ENCODE measurements at regions not wholly inside any gene's neighbourhood (a gene's known extent, or its start where the extent isn't known, plus 50 kb on each side); places are given as distances from the start of the nearest gene placed in this dataset.
A peak's percentile ranks its signal among the peaks of the same experiment; 100 is the strongest.

- DNase-seq (ENCODE audit: low spot score) = no peak
Measured at GRCh38 chr21:34022627-34023335, 50.6 kb upstream of the MRPS6 start.

GRCh38 chr21:34021726-34022125 lies 51.7 kb upstream of the MRPS6 start:
- DNase-seq (ENCODE audit: low spot score) = no peak

GRCh38 chr21:34020983-34021553 lies 52.3 kb upstream of the MRPS6 start:
- DNase-seq (ENCODE audit: low spot score) = no peak

- no peak for DNase-seq (ENCODE audit: low spot score)
Measured at GRCh38 chr21:34020005-34020847, 53.2 kb upstream of the MRPS6 start.

- no peak for DNase-seq (ENCODE audit: low spot score)
Measured at GRCh38 chr21:34019402-34019801, 54.0 kb upstream of the MRPS6 start.

GRCh38 chr21:34018910-34019309 lies 54.5 kb upstream of the MRPS6 start:
- DNase-seq (ENCODE audit: low spot score) = no peak

- DNase-seq (ENCODE audit: low spot score) = no peak
Measured at GRCh38 chr21:34018185-34018584, 55.2 kb upstream of the MRPS6 start.

- no peak for DNase-seq (ENCODE audit: low spot score)
Measured at GRCh38 chr21:34017039-34017961, 56.1 kb upstream of the MRPS6 start.

- DNase-seq (ENCODE audit: low spot score) = no peak
Measured at GRCh38 chr21:34012640-34013039, 60.7 kb upstream of the MRPS6 start.

GRCh38 chr21:34011660-34012059 lies 61.7 kb upstream of the MRPS6 start:
- DNase-seq (ENCODE audit: low spot score) = no peak

- DNase-seq (ENCODE audit: low spot score) = no peak
Measured at GRCh38 chr21:34009193-34009592, 64.2 kb upstream of the MRPS6 start.

GRCh38 chr21:34008618-34009017 lies 64.8 kb upstream of the MRPS6 start:
- DNase-seq (ENCODE audit: low spot score) = no peak

- no peak for DNase-seq (ENCODE audit: low spot score)
Measured at GRCh38 chr21:34006611-34007168, 66.7 kb upstream of the MRPS6 start.

- no peak for DNase-seq (ENCODE audit: low spot score)
Measured at GRCh38 chr21:34004974-34005373, 68.4 kb upstream of the MRPS6 start.

- DNase-seq (ENCODE audit: low spot score) = peak; percentile 20
Measured at GRCh38 chr21:34004013-34004938, 69.1 kb upstream of the MRPS6 start.

- DNase-seq (ENCODE audit: low spot score) = no peak
Measured at GRCh38 chr21:34003428-34003827, 70.0 kb upstream of the MRPS6 start.

- DNase-seq (ENCODE audit: low spot score) = no peak
Measured at GRCh38 chr21:34000375-34000774, 73.0 kb upstream of the MRPS6 start.

- DNase-seq (ENCODE audit: low spot score) = no peak
Measured at GRCh38 chr21:33998809-33999208, 74.6 kb upstream of the MRPS6 start.

- no peak for DNase-seq (ENCODE audit: low spot score)
Measured at GRCh38 chr21:33998402-33998801, 75.0 kb upstream of the MRPS6 start.

GRCh38 chr21:33997436-33997835 lies 75.9 kb upstream of the MRPS6 start:
- DNase-seq (ENCODE audit: low spot score) = no peak

- no peak for DNase-seq (ENCODE audit: low spot score)
Measured at GRCh38 chr21:33994373-33994772, 78.8 kb upstream of the ATP5PO start.

Data from hepatic stellate cell (primary cell).